SK-N-SH treated with all-trans-retinoic acid at 6 μM for 48 hours (cell line): ENCODE measurements at regions not wholly inside any gene's neighbourhood (a gene's known extent, or its start where the extent isn't known, plus 50 kb on each side); places are given as distances from the start of the nearest gene placed in this dataset.

Experiments used
- ATAC-seq: fragments of 200-7000 bp; cut with Tn5 transposase; 3 replicates; pipeline ENCODE4 v1.9.1; 2020; ENCODE audit warnings: mild to moderate bottlenecking, moderate library complexity
- ARNTL ChIP-seq: fragments of 450-650 bp; formaldehyde crosslinking; IDR thresholded peaks from 2 replicates; pipeline ENCODE4 v1.5.0; 2020; ENCODE audit warnings: low read depth, mild to moderate bottlenecking, moderate library complexity, borderline replicate concordance
- BACH2 ChIP-seq: fragments of 250-450 bp; sonication (Bioruptor Pico); IDR thresholded peaks from 2 replicates; pipeline ENCODE4 v1.9.0; 2021; ENCODE audit warnings: mild to moderate bottlenecking, borderline replicate concordance
- CSDC2 ChIP-seq: fragments of 250-450 bp; sonication (Bioruptor Pico); IDR thresholded peaks from 2 replicates; pipeline ENCODE4 v1.5.0; 2020; ENCODE audit warnings: mild to moderate bottlenecking, moderate library complexity
- ESRRG ChIP-seq: fragments of 250-450 bp; sonication (Bioruptor Pico); IDR thresholded peaks from 2 replicates; pipeline ENCODE4 v1.6.1; 2021; ENCODE audit warnings: mild to moderate bottlenecking
- GLIS3 ChIP-seq: fragments of 250-450 bp; sonication (Bioruptor Pico); IDR thresholded peaks from 2 replicates; pipeline ENCODE4 v1.5.0; 2020; ENCODE audit warnings: mild to moderate bottlenecking, moderate library complexity
- ISL1 ChIP-seq: fragments of 250-450 bp; sonication (Bioruptor Pico); IDR thresholded peaks from 2 replicates; pipeline ENCODE4 v2.1.2; 2022; ENCODE audit warnings: mild to moderate bottlenecking, moderate library complexity
- OSR1 ChIP-seq: fragments of 250-450 bp; sonication (Bioruptor Pico); IDR thresholded peaks from 2 replicates; pipeline ENCODE4 v1.8.0; 2022; ENCODE audit warnings: moderate library complexity, mild to moderate bottlenecking, inconsistent platforms
- POU6F1 ChIP-seq: fragments of 250-450 bp; sonication (Bioruptor Pico); IDR thresholded peaks from 2 replicates; pipeline ENCODE4 v1.8.0; 2021; ENCODE audit warnings: low read depth, mild to moderate bottlenecking, moderate library complexity, borderline replicate concordance
- PPARA ChIP-seq: fragments of 250-450 bp; sonication (Bioruptor Pico); IDR thresholded peaks from 2 replicates; pipeline ENCODE4 v1.5.0; 2020; ENCODE audit warnings: mild to moderate bottlenecking, borderline replicate concordance
- RARB ChIP-seq: fragments of 250-450 bp; sonication (Bioruptor Pico); IDR thresholded peaks from 2 replicates; pipeline ENCODE4 v1.8.0; 2021; ENCODE audit warnings: mild to moderate bottlenecking, moderate library complexity
- SNAI2 ChIP-seq: fragments of 250-450 bp; sonication (Bioruptor Pico); IDR thresholded peaks from 2 replicates; pipeline ENCODE4 v1.5.0; 2020; ENCODE audit warnings: mild to moderate bottlenecking, moderate library complexity
- TCF4 ChIP-seq: fragments of 250-450 bp; sonication (Bioruptor Pico); IDR thresholded peaks from 2 replicates; pipeline ENCODE4 v1.8.0; 2021; ENCODE audit warnings: mild to moderate bottlenecking, moderate library complexity, borderline replicate concordance
- TOX ChIP-seq: fragments of 250-450 bp; sonication (Bioruptor Pico); IDR thresholded peaks from 2 replicates; pipeline ENCODE4 v1.8.0; 2021; ENCODE audit warnings: mild to moderate bottlenecking, moderate library complexity, borderline replicate concordance
- TSHZ2 ChIP-seq: fragments of 250-450 bp; sonication (Bioruptor Pico); IDR thresholded peaks from 2 replicates; pipeline ENCODE4 v1.5.0; 2020; ENCODE audit warnings: mild to moderate bottlenecking, moderate library complexity
- ZC3H10 ChIP-seq: fragments of 250-450 bp; sonication (Bioruptor Pico); IDR thresholded peaks from 2 replicates; pipeline ENCODE4 v1.5.1; 2021; ENCODE audit warnings: mild to moderate bottlenecking, moderate library complexity
- ZFP3 ChIP-seq: fragments of 250-450 bp; sonication (Bioruptor Pico); IDR thresholded peaks from 2 replicates; pipeline ENCODE4 v1.5.0; 2020; ENCODE audit warnings: mild to moderate bottlenecking, moderate library complexity
- ZFP30 ChIP-seq: fragments of 450-650 bp; formaldehyde crosslinking; IDR thresholded peaks from 2 replicates; pipeline ENCODE4 v1.5.0; 2022; ENCODE audit warnings: mild to moderate bottlenecking, moderate library complexity
- ZNF565 ChIP-seq: fragments of 450-650 bp; formaldehyde crosslinking; conservative IDR thresholded peaks from 2 replicates; pipeline ENCODE4 v1.5.0; 2020; ENCODE audit warnings: low read depth, mild to moderate bottlenecking, moderate library complexity
- ZNF70 ChIP-seq: fragments of 450-650 bp; formaldehyde crosslinking; IDR thresholded peaks from 2 replicates; pipeline ENCODE4 v1.5.0; 2020; ENCODE audit warnings: mild to moderate bottlenecking, moderate library complexity
- ZNF8 ChIP-seq: fragments of 450-650 bp; formaldehyde crosslinking; IDR thresholded peaks from 2 replicates; pipeline ENCODE4 v1.5.0; 2020; ENCODE audit warnings: mild to moderate bottlenecking, moderate library complexity
- TF ChIP-seq, protein P1 (sequence below): fragments of 250-450 bp; sonication (Bioruptor Pico); IDR thresholded peaks from 2 replicates; pipeline ENCODE4 v1.5.1; 2021; ENCODE audit warnings: mild to moderate bottlenecking, moderate library complexity

- no peak for ATAC-seq
Observed at GRCh38 chr6:91080871-91081270, 494.0 kb upstream of the MAP3K7 start.

DNA sequence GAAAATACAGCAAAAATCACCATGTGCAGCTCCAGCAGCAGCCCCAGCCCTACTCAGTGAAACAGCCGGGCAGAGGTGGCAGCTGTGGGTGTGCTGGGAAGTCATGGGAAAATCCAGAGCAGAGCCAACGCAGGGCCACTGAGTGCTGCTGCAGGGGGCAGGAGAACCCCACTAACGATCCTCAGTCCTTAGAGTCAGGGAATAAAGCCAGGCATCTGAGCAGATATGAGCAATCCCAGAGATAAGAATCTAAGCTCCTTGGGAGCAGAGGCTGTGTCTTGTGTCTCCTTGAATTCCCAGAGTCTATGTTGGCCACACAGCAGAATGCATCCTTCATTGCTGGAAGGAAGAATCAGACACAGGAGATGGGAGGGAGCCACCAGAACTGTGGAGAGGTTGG lies 493.1 kb upstream of the MAP3K7 start:
- ATAC-seq, result no peak

More at GRCh38 chr6:91080871-91081270, 494.0 kb upstream of the MAP3K7 start:
- no peak for TF ChIP-seq ZNF70 (CRISPR knock-in tag)

DNA sequence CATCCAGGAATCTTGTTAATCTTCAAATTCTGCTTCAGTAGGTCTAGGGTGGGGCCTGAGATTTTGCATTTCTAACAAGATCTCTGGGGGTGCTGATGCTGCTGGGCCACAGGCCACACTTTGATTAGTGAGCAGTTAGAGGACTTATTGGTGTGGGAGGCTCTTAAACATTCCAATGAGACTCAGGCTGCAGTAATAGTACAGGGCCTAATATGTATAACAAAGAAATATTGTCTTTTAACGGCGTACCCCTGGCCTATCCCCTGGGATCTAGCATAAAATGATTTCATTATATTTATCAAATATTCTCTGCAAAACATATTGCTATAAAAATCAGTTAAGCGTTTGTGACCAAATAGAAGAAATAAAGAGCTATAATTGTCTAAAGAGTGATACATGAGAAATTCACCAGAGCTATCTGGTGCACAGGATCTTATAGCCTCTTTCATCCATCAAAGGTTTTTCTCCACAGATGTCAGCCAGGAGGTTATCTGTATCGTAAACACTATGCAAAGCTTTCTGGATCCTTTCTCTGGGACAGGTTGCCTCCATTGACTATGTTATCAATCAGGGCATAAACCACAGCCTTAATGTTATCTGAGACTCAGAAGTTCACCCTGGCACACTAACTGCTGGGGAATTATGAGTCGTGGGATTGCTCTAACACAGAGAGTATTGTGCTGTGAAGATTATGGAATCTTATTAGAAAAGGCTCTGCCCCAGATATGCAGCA lies 488.5 kb upstream of the MAP3K7 start:
- no peak for TF ChIP-seq ESRRG (CRISPR knock-in tag)
- TF ChIP-seq, all 23 proteins: peak for 0
- no peak for ATAC-seq

More for the DNA sequence above, 493.1 kb upstream of the MAP3K7 start:
- TF ChIP-seq ARNTL (CRISPR knock-in tag) (no peak), TSHZ2 (CRISPR knock-in tag) (no peak)

DNA sequence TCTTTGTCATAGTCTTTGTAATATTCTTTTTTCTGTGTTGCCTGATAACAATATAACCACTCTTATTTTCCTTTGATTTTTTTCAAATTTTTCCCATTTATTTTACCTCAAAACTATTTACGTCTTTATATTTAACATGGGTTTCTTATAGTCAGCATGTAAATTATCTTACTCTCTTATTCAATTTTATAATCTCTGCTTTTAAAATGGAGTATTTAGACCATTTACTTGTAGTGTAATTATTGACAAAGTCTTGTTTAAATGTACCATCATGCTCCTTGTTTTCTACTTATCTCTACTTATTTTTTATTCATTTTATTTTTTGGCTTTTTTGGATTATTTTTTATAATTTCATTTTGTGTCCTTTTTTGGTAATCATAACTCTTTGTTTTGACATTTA lies 476.5 kb upstream of the MAP3K7 start:
- no peak for ATAC-seq
- TF ChIP-seq ESRRG (CRISPR knock-in tag) (no peak), ZNF565 (CRISPR knock-in tag) (no peak), ZNF70 (CRISPR knock-in tag) (no peak), ZNF8 (CRISPR knock-in tag) (no peak), POU6F1 (CRISPR knock-in tag) (no peak), SNAI2 (CRISPR knock-in tag) (no peak), CSDC2 (CRISPR knock-in tag) (no peak), PPARA (CRISPR knock-in tag) (no peak)

- ATAC-seq, result no peak
- TF ChIP-seq PPARA (CRISPR knock-in tag) (no peak), ESRRG (CRISPR knock-in tag) (no peak), TOX (no peak), POU6F1 (CRISPR knock-in tag) (no peak), ISL1 (CRISPR knock-in tag) (no peak), GLIS3 (CRISPR knock-in tag) (no peak), ARNTL (CRISPR knock-in tag) (no peak), OSR1 (no peak), SNAI2 (CRISPR knock-in tag) (no peak), TSHZ2 (CRISPR knock-in tag) (no peak), ZFP3 (CRISPR knock-in tag) (no peak), ZFP30 (CRISPR knock-in tag) (no peak), ZC3H10 (no peak), TCF4 (CRISPR knock-in tag) (no peak), CSDC2 (CRISPR knock-in tag) (no peak), ZNF565 (CRISPR knock-in tag) (no peak), RARB (CRISPR knock-in tag) (no peak), BACH2 (CRISPR knock-in tag) (no peak)
- TF ChIP-seq, protein P1, sequence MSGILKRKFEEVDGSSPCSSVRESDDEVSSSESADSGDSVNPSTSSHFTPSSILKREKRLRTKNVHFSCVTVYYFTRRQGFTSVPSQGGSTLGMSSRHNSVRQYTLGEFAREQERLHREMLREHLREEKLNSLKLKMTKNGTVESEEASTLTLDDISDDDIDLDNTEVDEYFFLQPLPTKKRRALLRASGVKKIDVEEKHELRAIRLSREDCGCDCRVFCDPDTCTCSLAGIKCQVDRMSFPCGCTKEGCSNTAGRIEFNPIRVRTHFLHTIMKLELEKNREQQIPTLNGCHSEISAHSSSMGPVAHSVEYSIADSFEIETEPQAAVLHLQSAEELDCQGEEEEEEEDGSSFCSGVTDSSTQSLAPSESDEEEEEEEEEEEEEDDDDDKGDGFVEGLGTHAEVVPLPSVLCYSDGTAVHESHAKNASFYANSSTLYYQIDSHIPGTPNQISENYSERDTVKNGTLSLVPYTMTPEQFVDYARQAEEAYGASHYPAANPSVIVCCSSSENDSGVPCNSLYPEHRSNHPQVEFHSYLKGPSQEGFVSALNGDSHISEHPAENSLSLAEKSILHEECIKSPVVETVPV, result no peak
Observed at GRCh38 chr6:91057689-91058088, 470.8 kb upstream of the MAP3K7 start.
